ENCODE measurements at regions not wholly inside any gene's neighbourhood (a gene's known extent, or its start where the extent isn't known, plus 50 kb on each side); places are given as distances from the start of the nearest gene placed in this dataset.

DNA sequence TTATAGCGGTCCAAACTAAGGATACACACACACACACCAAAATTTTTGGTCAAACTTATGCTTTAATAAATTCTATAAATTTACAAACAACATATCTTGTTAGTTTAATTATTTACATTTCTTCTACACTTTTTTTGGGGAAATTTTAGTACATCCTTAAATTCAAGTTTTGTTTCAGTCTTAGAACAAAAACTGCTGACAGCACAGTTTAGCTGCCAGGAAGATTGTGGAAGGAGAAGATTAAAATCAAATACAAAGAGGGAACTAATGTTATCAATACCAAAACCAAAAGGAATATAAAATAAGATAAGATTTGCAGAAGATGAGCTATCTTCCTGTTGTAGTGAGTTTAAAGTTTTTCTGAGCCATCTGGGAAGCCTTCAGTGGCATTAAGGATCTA lies 368.8 kb downstream of the AASDHPPT start:
- Mint-ChIP-seq H3K4me3 (no peak overlapping the region), H3K4me1 (no peaks in the 10 kb centered on the region), H3K36me3 (ENCODE audit: insufficient read depth) (no peaks in the 10 kb centered on the region), H3K27ac (ENCODE audit: low read depth) (no peak overlapping the region), H3K9me3 (peaks cover 25% of the 10 kb centered on the region), H3K27me3 (no peaks in the 10 kb centered on the region)
- no peak for ATAC-seq (replicated peaks; ENCODE audit: extremely low read depth, poor library complexity, severe bottlenecking)
- no peak for DNase-seq (ENCODE audit: low spot score in 2 of 2)

DNA sequence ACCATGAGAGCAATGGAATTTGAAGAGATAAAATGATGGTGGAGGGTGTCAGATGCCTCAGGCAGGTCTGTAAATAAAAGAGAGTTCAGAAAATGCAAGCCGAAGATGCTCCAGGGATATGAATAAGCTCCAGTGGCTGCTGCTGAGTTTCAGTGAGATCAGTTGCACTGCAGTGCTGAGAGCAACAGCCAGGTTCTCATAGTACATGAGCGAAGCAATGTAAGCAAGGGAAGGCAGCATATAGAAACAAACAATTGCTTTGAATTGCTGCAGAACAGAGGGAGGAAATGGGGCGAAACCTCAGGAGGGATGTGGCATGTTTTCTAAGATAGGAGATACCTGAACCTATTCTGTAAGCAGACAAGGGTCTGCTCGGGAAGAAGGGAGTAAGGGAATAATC lies 369.5 kb downstream of the AASDHPPT start:
- no peaks in the 10 kb centered on the region for H3K36me3 Mint-ChIP-seq (ENCODE audit: insufficient read depth)
- H3K4me1 Mint-ChIP-seq: no peaks in the 10 kb centered on the region
- H3K27ac Mint-ChIP-seq (ENCODE audit: low read depth): no peak overlapping the region
- ATAC-seq (replicated peaks; ENCODE audit: extremely low read depth, poor library complexity, severe bottlenecking) (no peak), DNase-seq (ENCODE audit: low spot score in 2 of 2) (no peak)
- H3K9me3 Mint-ChIP-seq: peaks cover 25% of the 10 kb centered on the region
- H3K4me3 Mint-ChIP-seq: no peak overlapping the region
- no peaks in the 10 kb centered on the region for H3K27me3 Mint-ChIP-seq

DNA sequence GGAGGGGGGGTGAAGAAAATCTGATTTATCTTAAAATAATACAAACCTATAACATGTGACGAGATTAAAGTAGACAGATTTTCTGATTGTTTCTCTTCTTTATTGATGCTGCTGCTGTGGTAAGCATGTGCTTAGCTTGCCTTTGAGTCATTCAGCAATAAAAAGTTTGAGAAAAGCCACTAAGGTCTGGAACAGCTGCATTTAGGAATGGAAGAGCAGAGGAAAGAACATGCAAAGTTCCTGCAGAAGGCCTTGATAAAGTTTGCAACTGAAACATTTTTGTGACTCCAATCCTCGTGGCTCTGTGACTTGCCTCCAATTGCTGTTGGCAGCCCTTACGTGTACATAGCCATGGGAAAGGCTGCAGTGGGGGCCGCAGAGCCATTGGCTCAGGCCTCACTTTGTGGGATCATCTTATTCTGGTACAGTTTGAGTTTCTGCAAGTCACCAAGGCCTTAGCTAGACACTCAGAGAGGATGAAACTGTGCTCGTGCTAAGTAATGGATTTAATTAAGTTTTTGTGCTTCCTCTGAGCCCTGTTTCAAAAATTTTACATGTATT lies 370.2 kb downstream of the AASDHPPT start:
- Mint-ChIP-seq H3K9me3 (peaks cover 19% of the 10 kb centered on the region), H3K4me1 (no peaks in the 10 kb centered on the region), H3K27ac (ENCODE audit: low read depth) (no peak overlapping the region), H3K36me3 (ENCODE audit: insufficient read depth) (no peaks in the 10 kb centered on the region), H3K27me3 (no peaks in the 10 kb centered on the region), H3K4me3 (no peak overlapping the region)
- DNase-seq (ENCODE audit: low spot score in 2 of 2) (no peak), ATAC-seq (replicated peaks; ENCODE audit: extremely low read depth, poor library complexity, severe bottlenecking) (no peak)

DNA sequence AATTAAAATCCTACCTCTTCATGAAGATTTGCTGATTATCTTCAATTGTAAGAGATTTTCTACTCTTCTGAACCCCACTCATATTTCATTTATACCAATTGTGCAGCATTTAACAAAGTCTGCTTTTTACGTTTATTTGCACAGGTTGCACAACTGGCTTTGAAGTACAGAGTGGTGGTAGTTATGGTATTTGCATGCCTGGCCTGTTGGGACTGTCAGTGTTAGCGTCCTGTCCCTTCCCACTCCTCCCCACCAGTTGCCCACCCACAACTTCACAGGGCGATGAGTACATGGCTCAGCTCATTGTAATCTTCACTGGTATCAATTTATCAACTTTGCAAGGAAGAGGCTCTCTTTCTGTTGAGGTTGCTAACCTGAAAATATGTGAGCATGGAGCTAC lies 372.3 kb downstream of the AASDHPPT start:
- H3K4me1 Mint-ChIP-seq: no peaks in the 10 kb centered on the region
- H3K36me3 Mint-ChIP-seq (ENCODE audit: insufficient read depth): no peaks in the 10 kb centered on the region
- H3K4me3 Mint-ChIP-seq: no peak overlapping the region
- H3K9me3 Mint-ChIP-seq: peaks cover 19% of the 10 kb centered on the region
- no peaks in the 10 kb centered on the region for H3K27me3 Mint-ChIP-seq
- H3K27ac Mint-ChIP-seq (ENCODE audit: low read depth): no peak overlapping the region
- ATAC-seq (replicated peaks; ENCODE audit: extremely low read depth, poor library complexity, severe bottlenecking) (no peak), DNase-seq (ENCODE audit: low spot score in 2 of 2) (no peak)

DNA sequence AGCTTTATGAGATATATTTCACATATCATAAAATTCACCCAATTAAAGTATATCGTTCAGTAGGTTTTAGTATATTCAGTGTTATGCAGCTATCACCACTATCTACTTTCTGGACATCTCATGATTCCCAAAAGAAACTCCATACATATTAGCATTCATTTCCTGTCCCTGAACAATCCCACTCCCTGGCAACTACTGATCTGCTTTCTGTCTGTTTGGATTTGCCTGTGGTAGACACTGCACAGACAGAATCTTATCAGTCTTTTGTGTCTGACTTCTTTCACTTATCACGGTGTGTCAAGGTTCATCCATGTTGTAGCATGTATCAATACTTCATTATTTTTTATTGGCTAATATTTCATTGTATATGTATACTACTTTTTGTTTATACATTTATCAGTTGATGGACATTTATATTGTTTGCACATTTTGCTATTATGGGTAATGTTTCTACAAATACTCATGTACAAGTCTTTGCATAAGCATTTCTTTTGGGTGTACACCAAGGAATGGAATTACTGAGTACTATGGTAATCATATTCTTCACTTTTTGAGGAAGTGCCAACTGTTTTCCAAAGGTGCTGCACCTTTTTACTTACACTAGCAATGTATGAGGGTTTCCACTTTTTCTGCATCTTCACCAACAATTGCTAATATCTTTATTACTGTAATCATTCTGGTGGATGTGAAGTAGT lies 373.9 kb downstream of the AASDHPPT start:
- peaks cover 19% of the 10 kb centered on the region for H3K9me3 Mint-ChIP-seq
- no peaks in the 10 kb centered on the region for H3K36me3 Mint-ChIP-seq (ENCODE audit: insufficient read depth)
- no peaks in the 10 kb centered on the region for H3K4me1 Mint-ChIP-seq
- ATAC-seq (replicated peaks; ENCODE audit: extremely low read depth, poor library complexity, severe bottlenecking) (no peak), DNase-seq (ENCODE audit: low spot score in 2 of 2) (no peak)
- H3K4me3 Mint-ChIP-seq: no peak overlapping the region
- H3K27me3 Mint-ChIP-seq: no peaks in the 10 kb centered on the region
- no peak overlapping the region for H3K27ac Mint-ChIP-seq (ENCODE audit: low read depth)

DNA sequence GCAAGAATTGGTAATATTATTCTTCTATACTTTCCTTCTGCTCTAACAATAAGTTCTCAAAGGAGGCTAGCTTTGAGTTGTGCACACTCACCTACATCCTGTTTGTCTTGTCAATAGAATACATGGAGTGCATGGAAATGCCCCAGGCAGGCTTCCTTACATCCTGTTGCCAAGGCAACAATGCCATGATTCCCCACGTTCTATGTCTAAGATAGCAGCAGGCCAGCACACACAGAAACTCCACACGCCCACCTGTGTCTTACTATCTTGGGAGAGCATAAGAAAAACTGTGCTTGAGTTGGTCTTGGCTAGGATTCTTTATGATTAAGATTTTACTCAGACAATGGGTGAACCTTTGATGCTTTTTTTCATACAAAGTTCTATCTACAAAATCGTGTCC lies 379.2 kb downstream of the AASDHPPT start:
- Mint-ChIP-seq H3K4me3 (no peak overlapping the region), H3K4me1 (no peaks in the 10 kb centered on the region), H3K9me3 (peaks cover 13% of the 10 kb centered on the region), H3K27ac (ENCODE audit: low read depth) (no peak overlapping the region), H3K36me3 (ENCODE audit: insufficient read depth) (no peaks in the 10 kb centered on the region), H3K27me3 (no peaks in the 10 kb centered on the region)
- ATAC-seq (replicated peaks; ENCODE audit: extremely low read depth, poor library complexity, severe bottlenecking): no peak
- DNase-seq (ENCODE audit: low spot score in 2 of 2): no peak

DNA sequence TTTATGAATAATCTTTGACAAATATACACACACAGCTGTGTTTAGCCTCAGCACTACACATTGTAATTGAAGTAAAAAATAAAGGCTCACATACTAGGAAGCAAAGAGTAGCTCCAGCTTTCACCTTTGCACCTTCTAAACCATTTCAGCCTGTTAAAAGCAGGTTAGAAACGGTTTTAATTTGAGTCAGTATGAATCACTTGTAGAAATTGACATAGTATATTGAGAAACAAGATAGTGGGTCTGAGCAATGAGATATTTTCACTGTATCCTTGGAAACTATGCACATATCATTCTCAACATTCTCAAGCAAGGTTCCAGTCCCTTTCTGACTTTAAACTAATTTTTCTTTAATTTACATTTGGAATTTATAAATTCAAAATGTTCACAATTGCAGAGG lies 380.3 kb downstream of the AASDHPPT start:
- DNase-seq (ENCODE audit: low spot score in 2 of 2) (no peak), ATAC-seq (replicated peaks; ENCODE audit: extremely low read depth, poor library complexity, severe bottlenecking) (no peak)
- no peak overlapping the region for H3K4me3 Mint-ChIP-seq
- no peak overlapping the region for H3K27ac Mint-ChIP-seq (ENCODE audit: low read depth)
- H3K9me3 Mint-ChIP-seq: peaks cover 13% of the 10 kb centered on the region
- no peaks in the 10 kb centered on the region for H3K27me3 Mint-ChIP-seq
- H3K36me3 Mint-ChIP-seq (ENCODE audit: insufficient read depth): no peaks in the 10 kb centered on the region
- no peaks in the 10 kb centered on the region for H3K4me1 Mint-ChIP-seq

DNA sequence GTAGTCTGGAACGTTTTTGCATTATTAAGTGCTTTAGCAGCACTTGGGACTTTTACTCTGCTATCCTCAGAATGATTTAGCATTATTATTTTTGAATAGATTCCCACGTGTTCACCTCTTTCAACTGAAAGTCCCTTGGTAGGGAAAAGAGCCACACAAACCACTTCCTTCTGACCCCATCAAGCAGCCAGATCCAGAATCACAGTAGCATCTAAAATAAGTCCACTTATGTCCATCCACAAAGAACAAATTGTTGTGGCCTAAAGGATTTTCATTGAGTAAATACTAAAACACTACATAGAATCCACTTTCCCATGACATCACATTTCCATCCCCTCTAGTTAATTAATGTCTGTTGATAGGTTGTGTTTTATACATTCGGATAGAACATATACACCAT lies 381.7 kb downstream of the AASDHPPT start:
- Mint-ChIP-seq H3K4me3 (no peak overlapping the region), H3K9me3 (peaks cover 13% of the 10 kb centered on the region), H3K27me3 (no peaks in the 10 kb centered on the region)

DNA sequence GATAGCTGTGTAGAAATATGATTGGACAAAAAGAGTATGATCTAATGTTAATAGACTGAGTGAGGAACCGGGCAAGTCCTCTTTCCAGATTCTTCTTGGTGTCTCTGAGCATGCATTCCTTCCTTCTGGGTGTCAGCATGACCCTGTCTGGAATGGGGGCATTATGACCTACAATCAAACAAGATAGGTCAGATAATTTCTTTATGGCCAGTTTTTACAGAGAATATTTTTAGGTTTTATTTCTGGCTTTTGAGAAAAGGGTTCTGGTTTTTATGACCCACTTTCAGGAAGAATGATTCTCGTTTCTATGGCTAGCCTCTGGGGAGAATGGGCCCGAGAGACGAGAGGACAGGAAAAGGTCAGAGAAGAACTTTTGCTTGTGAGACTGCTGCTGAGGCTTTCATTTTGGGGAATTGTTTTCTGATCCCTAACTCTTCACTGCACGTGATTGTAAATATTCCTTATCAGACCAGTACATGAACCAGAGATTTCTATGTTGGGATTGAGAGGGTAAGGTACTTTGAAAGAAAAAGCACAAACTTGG lies 383.8 kb downstream of the AASDHPPT start:
- no peaks in the 10 kb centered on the region for H3K4me1 Mint-ChIP-seq
- ATAC-seq (replicated peaks; ENCODE audit: extremely low read depth, poor library complexity, severe bottlenecking): no peak
- no peak overlapping the region for H3K4me3 Mint-ChIP-seq
- H3K36me3 Mint-ChIP-seq (ENCODE audit: insufficient read depth): peaks cover 2% of the 10 kb centered on the region
- no peak overlapping the region for H3K27ac Mint-ChIP-seq (ENCODE audit: low read depth)
- H3K9me3 Mint-ChIP-seq: peaks cover 6% of the 10 kb centered on the region
- no peak for DNase-seq (ENCODE audit: low spot score in 2 of 2)
- H3K27me3 Mint-ChIP-seq: no peaks in the 10 kb centered on the region

More for the DNA sequence above, 381.7 kb downstream of the AASDHPPT start:
- Mint-ChIP-seq H3K27ac (ENCODE audit: low read depth) (no peak overlapping the region), H3K36me3 (ENCODE audit: insufficient read depth) (no peaks in the 10 kb centered on the region), H3K4me1 (no peaks in the 10 kb centered on the region)
- ATAC-seq (replicated peaks; ENCODE audit: extremely low read depth, poor library complexity, severe bottlenecking): no peak
- DNase-seq (ENCODE audit: low spot score in 2 of 2): no peak

DNA sequence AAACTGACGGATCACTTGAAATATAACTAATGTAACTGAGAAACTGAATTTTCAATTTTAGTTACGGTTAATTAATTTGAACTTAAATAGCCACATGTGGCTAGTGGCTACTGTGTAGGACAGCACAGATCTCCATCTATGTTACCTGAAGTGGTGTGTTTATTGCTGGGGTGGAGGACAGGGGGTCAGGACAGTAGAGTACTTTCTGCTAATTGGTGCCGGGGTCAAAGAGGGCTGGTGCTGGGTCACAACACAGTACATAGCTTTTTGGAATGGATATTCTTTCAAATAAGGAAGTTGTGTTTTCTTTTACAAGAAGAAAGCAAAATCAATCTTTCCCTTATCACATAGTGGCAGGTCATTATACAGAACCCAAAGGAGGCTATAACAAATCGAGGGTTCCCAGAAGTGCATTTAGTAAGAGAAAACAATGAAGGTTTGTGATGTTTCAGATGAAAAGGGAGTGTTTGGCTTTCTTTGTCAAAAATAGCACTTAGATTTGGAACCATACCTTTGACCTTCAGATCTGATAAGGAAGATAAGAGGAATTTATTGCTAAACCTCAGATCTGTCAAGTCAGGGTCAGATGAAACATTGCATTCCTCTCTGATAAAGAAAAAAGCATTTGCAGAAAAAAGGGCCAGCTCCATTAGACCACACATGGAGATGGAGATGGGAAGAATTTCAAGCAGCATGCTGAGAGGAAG lies 384.5 kb downstream of the AASDHPPT start:
- Mint-ChIP-seq H3K27ac (ENCODE audit: low read depth) (no peak overlapping the region), H3K27me3 (no peaks in the 10 kb centered on the region), H3K9me3 (peaks cover 6% of the 10 kb centered on the region), H3K4me3 (no peak overlapping the region), H3K36me3 (ENCODE audit: insufficient read depth) (peaks cover 2% of the 10 kb centered on the region), H3K4me1 (no peaks in the 10 kb centered on the region)
- ATAC-seq (replicated peaks; ENCODE audit: extremely low read depth, poor library complexity, severe bottlenecking): no peak
- DNase-seq (ENCODE audit: low spot score in 2 of 2): no peak

DNA sequence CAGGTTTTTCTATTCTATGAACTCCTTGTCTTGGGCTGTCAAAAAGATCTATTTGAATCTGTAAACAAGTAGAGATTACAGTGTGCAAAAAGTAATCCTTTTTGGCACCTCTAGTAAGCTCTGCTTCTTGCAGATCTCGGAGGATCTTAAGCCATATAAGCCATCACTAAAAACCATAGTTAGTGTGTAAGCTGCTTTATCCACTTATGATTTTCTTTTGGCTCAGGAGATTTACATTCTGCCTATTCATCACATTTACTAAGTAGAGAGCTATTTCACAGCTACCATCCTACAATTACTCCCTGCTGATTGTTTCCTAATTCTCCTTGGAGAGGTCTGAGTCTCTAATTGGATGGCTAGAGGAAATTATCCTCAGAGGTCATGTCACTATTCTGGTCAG lies 385.7 kb downstream of the AASDHPPT start:
- no peak for DNase-seq (ENCODE audit: low spot score in 2 of 2)
- Mint-ChIP-seq H3K9me3 (peaks cover 6% of the 10 kb centered on the region), H3K4me3 (no peak overlapping the region), H3K27ac (ENCODE audit: low read depth) (no peak overlapping the region), H3K27me3 (no peaks in the 10 kb centered on the region), H3K4me1 (no peaks in the 10 kb centered on the region), H3K36me3 (ENCODE audit: insufficient read depth) (peaks cover 3% of the 10 kb centered on the region)
- ATAC-seq (replicated peaks; ENCODE audit: extremely low read depth, poor library complexity, severe bottlenecking): no peak

DNA sequence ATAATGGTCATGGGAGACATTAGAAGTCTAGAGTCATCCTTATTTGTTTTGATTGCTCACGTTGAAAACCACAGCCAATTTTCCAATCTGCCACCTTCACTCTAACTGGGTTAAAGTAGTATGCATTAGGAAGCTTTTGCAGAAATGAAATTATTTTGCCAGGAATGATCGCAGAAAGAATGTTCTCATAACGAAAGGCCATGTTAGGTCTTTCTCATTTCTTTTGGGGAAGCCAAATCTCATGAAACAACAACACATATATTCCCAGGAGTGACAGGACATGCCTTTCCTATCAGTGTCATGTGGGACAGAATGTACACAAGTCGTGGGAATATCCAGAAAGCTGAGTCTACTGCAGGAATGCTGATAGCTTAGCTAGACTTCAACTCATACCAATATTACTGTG lies 386.3 kb downstream of the AASDHPPT start:
- ATAC-seq (replicated peaks; ENCODE audit: extremely low read depth, poor library complexity, severe bottlenecking): no peak
- peaks cover 6% of the 10 kb centered on the region for H3K9me3 Mint-ChIP-seq
- no peaks in the 10 kb centered on the region for H3K27me3 Mint-ChIP-seq
- no peak for DNase-seq (ENCODE audit: low spot score in 2 of 2)
- no peaks in the 10 kb centered on the region for H3K4me1 Mint-ChIP-seq
- H3K27ac Mint-ChIP-seq (ENCODE audit: low read depth): no peak overlapping the region
- no peak overlapping the region for H3K4me3 Mint-ChIP-seq
- peaks cover 3% of the 10 kb centered on the region for H3K36me3 Mint-ChIP-seq (ENCODE audit: insufficient read depth)

DNA sequence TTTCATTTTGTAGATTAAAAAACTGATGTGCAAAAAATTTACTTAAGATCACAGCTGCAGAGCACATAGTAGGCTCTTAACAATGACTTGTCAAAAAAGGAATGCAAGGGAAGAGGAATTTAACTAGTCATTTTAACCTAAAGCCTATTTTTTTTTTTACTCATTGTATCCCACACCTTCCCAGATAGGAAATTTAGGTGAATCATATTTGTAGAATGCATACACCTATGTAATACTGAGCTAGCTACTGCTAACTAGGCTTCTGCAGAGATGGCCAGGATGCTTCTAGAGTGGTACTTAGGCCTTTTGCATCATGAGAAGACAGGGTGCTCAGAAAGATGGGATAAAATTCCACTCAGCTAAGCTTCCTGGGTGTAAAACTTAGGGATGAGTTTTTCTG lies 387.3 kb downstream of the AASDHPPT start:
- Mint-ChIP-seq H3K36me3 (ENCODE audit: insufficient read depth) (peaks cover 3% of the 10 kb centered on the region), H3K9me3 (peaks cover 6% of the 10 kb centered on the region), H3K4me3 (no peak overlapping the region), H3K27me3 (no peaks in the 10 kb centered on the region), H3K27ac (ENCODE audit: low read depth) (no peak overlapping the region), H3K4me1 (no peaks in the 10 kb centered on the region)
- ATAC-seq (replicated peaks; ENCODE audit: extremely low read depth, poor library complexity, severe bottlenecking): no peak
- no peak for DNase-seq (ENCODE audit: low spot score in 2 of 2)
